Fibroblast of lung (primary cell): ENCODE measurements at regions not wholly inside any gene's neighbourhood (a gene's known extent, or its start where the extent isn't known, plus 50 kb on each side); places are given as distances from the start of the nearest gene placed in this dataset.

Source experiments
- EZH2 ChIP-seq: IDR thresholded peaks from 2 replicates; pipeline ENCODE4 v1.5.1; 2012; ENCODE audit warnings: low read length, control low read depth, mild to moderate bottlenecking; ENCODE audit errors: missing control alignments
- TF ChIP-seq, protein P1 (sequence below), 2 donors: IDR thresholded peaks in 1 of 2; conservative IDR thresholded peaks in 1 of 2; 1 replicate in 1 of 2; 2 replicates in 1 of 2; pipeline ENCODE4 v1.5.1; 2011 to 2012; ENCODE audit warnings: low read length in 2 of 2, control low read depth in 1 of 2, inconsistent platforms in 1 of 2, low read depth in 1 of 2, mild to moderate bottlenecking in 1 of 2

DNA sequence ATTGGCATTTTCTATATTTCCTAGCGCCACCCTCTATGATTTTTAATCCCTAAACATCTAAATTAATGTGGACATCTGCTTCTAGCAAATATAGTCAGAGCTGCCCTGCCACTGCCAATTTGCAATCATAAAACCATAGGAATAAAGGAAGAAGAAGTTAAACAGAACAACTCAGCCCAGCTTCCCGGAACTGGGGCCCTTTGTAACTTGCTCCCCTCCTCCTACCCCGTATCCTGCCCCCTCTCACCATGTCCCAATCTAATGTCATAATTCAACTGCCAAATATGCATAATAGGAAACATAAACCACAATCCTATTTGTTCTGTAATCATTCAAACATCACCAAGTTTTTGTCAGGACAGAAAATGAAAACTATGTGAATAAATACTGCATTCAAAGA, 74.4 kb upstream of the ACP3 start:
- TF ChIP-seq, protein P1, sequence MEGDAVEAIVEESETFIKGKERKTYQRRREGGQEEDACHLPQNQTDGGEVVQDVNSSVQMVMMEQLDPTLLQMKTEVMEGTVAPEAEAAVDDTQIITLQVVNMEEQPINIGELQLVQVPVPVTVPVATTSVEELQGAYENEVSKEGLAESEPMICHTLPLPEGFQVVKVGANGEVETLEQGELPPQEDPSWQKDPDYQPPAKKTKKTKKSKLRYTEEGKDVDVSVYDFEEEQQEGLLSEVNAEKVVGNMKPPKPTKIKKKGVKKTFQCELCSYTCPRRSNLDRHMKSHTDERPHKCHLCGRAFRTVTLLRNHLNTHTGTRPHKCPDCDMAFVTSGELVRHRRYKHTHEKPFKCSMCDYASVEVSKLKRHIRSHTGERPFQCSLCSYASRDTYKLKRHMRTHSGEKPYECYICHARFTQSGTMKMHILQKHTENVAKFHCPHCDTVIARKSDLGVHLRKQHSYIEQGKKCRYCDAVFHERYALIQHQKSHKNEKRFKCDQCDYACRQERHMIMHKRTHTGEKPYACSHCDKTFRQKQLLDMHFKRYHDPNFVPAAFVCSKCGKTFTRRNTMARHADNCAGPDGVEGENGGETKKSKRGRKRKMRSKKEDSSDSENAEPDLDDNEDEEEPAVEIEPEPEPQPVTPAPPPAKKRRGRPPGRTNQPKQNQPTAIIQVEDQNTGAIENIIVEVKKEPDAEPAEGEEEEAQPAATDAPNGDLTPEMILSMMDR (conservative IDR thresholded peaks at IDR 0.05 in 1 of 2, IDR thresholded peaks at IDR 0.05 in 1 of 2; ENCODE audit: low read depth in 1 of 2, low read length in 2 of 2) = no peak
- TF ChIP-seq EZH2 = no peak
